PC-9 (cell line): ENCODE measurements at regions not wholly inside any gene's neighbourhood (a gene's known extent, or its start where the extent isn't known, plus 50 kb on each side); places are given as distances from the start of the nearest gene placed in this dataset.

Experiments used
- EZH2 ChIP-seq: fragments of 200-600 bp; sonication (generic); IDR thresholded peaks from 2 replicates; pipeline ENCODE4 v1.8.0; 2017; ENCODE audit warnings: antibody characterized with exemption, low read depth
- TF ChIP-seq, protein P1 (sequence below): fragments of 200-600 bp; sonication (generic); conservative IDR thresholded peaks from 2 replicates; pipeline ENCODE4 v1.6.1; 2017; ENCODE audit warnings: mixed run types, antibody characterized with exemption, mild to moderate bottlenecking, moderate library complexity

DNA sequence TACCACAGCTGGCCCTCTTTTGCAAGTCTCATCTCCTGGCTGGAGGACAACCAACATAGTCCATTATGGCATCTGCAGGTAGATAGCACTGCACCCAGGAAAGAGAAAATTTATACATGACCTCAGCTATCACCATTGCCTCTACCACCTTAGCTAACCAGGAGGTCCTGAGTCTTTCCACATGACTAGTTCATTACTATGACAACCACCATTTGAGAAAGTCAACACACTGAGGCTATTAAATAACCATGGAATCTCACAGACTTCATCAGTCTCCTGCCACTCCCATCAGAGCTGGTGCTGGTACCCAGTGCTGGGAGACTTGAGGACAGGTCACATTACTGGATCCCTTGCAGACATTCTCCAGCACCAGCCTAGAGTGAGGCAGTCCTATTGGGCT is 285.9 kb downstream of the GBA3 start:
- TF ChIP-seq, protein P1, sequence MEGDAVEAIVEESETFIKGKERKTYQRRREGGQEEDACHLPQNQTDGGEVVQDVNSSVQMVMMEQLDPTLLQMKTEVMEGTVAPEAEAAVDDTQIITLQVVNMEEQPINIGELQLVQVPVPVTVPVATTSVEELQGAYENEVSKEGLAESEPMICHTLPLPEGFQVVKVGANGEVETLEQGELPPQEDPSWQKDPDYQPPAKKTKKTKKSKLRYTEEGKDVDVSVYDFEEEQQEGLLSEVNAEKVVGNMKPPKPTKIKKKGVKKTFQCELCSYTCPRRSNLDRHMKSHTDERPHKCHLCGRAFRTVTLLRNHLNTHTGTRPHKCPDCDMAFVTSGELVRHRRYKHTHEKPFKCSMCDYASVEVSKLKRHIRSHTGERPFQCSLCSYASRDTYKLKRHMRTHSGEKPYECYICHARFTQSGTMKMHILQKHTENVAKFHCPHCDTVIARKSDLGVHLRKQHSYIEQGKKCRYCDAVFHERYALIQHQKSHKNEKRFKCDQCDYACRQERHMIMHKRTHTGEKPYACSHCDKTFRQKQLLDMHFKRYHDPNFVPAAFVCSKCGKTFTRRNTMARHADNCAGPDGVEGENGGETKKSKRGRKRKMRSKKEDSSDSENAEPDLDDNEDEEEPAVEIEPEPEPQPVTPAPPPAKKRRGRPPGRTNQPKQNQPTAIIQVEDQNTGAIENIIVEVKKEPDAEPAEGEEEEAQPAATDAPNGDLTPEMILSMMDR: no peak
- no peak for TF ChIP-seq EZH2
